NT2/D1 (cell line): ENCODE measurements at regions not wholly inside any gene's neighbourhood (a gene's known extent, or its start where the extent isn't known, plus 50 kb on each side); places are given as distances from the start of the nearest gene placed in this dataset.

ENCODE experiments used
- SUZ12 ChIP-seq: IDR thresholded peaks from 2 replicates; pipeline ENCODE4 v1.6.1; 2011; ENCODE audit not compliant: insufficient read length, insufficient read depth; ENCODE audit errors: extremely low read depth
- YY1 ChIP-seq: IDR thresholded peaks from 2 replicates; pipeline ENCODE4 v1.6.1; 2011; ENCODE audit not compliant: insufficient read length, insufficient read depth

DNA sequence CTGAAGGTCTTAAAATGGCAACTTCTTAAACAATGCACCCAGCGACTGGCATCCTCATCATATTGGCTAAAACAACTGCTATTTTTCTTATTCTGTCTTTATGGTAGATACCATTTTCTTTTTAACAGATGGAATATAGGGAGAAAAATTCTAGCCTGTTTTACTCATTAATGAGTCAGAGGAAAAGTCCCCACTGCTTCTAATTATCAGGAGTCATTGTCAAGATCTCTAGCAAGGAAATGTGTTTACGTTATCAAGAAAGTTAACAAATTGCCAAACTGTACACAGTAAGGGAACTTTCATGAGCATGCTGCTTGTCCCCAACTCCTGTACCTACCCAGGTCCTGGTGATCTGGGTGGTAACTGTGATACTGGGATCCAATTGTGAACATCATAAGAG lies 117.7 kb upstream of the KIAA1217 start:
- TF ChIP-seq SUZ12 (no peak), YY1 (no peak)
